Vagina (tissue), 2 donors: ENCODE measurements at regions not wholly inside any gene's neighbourhood (a gene's known extent, or its start where the extent isn't known, plus 50 kb on each side); places are given as distances from the start of the nearest gene placed in this dataset.

Experiments
- DNase-seq, 2 donors: peaks; one replicate each; pipeline ENCODE4 v3.0.0-alpha.2; 2017; ENCODE audit errors: extremely low spot score in 2 of 2
- H3K27ac ChIP-seq: fragments of 200-600 bp; sonication (generic); one replicate; pipeline ENCODE4 v1.5.1; 2019
- H3K27me3 ChIP-seq: fragments of 200-600 bp; sonication (generic); one replicate; pipeline ENCODE4 v1.5.1; 2019
- H3K36me3 ChIP-seq, 2 donors: fragments of 200-600 bp; sonication (generic); one replicate each; pipeline ENCODE4 v1.5.1; 2017 to 2019
- H3K4me1 ChIP-seq: fragments of 200-600 bp; sonication (generic); one replicate; pipeline ENCODE4 v1.5.1; 2019
- H3K4me3 ChIP-seq, 2 donors: fragments of 200-600 bp; sonication (generic); 1 replicate in 1 of 2; 2 replicates in 1 of 2; pipeline ENCODE4 v1.5.1; 2016 to 2019
- H3K9me3 ChIP-seq: fragments of 200-600 bp; sonication (generic); one replicate; pipeline ENCODE4 v1.5.1; 2019
- CTCF ChIP-seq, 3 experiments: fragments of 450-650 bp in 2 of 3; fragments of 200-600 bp in 1 of 3; sonication (generic) in 1 of 3; IDR thresholded peaks; one replicate each; pipeline ENCODE4 v1.5.1; 2017 to 2019; ENCODE audit warnings: antibody characterized with exemption in 3 of 3, mild to moderate bottlenecking in 2 of 3, moderate library complexity in 2 of 3
- POLR2A ChIP-seq, 2 donors: fragments of 450-650 bp; IDR thresholded peaks; one replicate each; pipeline ENCODE4 v1.6.1; 2017; ENCODE audit warnings: antibody characterized with exemption in 2 of 2, mild to moderate bottlenecking in 2 of 2, moderate library complexity in 2 of 2
- POLR2AphosphoS5 ChIP-seq, 2 donors: sonication (generic); formaldehyde crosslinking; IDR thresholded peaks; one replicate each; pipeline ENCODE4 v1.9.0; 2017; ENCODE audit warnings: antibody characterized with exemption in 2 of 2, mild to moderate bottlenecking in 2 of 2, low read depth in 1 of 2; ENCODE audit not compliant: insufficient read depth in 1 of 2
- intact Hi-C: fragments of 100-400 bp; cut with DNase I; formaldehyde crosslinking; loops from one replicate; pipeline ENCODE4 v1.15.1; 2023

- H3K4me3 ChIP-seq, result no peak overlapping the region
- H3K4me1 ChIP-seq, result peaks cover 19% of the 10 kb centered on the region
- no peak for DNase-seq
- no peaks in the 10 kb centered on the region for H3K9me3 ChIP-seq
- no peak for TF ChIP-seq CTCF (IDR thresholded peaks at IDR 0.05)
- H3K27ac ChIP-seq, result peak overlapping the region; percentile 18
- H3K36me3 ChIP-seq, result no peaks in the 10 kb centered on the region
- intact Hi-C loops, result no loop called here
- H3K27me3 ChIP-seq, result no peaks in the 10 kb centered on the region
These were observed 211.9 kb upstream of the PAPPA start for GRCh38 chr9:115941561-115942315.

GRCh38 chr9:115943431-115944165, 210.0 kb upstream of the PAPPA start:
- intact Hi-C loops, result no loop called here
- no peak for DNase-seq
- no peaks in the 10 kb centered on the region for H3K27me3 ChIP-seq

GRCh38 chr9:115944166-115944948, 209.2 kb upstream of the PAPPA start:
- TF ChIP-seq POLR2AphosphoS5 (IDR thresholded peaks at IDR 0.05; ENCODE audit: insufficient read depth in 1 of 2, low read depth in 1 of 2) (peak; percentile 19 to 60), POLR2A (IDR thresholded peaks at IDR 0.05) (no peak)
- intact Hi-C loops, result no loop called here

More at GRCh38 chr9:115943431-115944165, 210.0 kb upstream of the PAPPA start:
- Histone ChIP-seq H3K4me1 (peaks cover 19% of the 10 kb centered on the region), H3K36me3 (no peaks in the 10 kb centered on the region), H3K9me3 (no peaks in the 10 kb centered on the region), H3K4me3 (no peak overlapping the region), H3K27ac (peak overlapping the region; percentile 18)
- TF ChIP-seq POLR2AphosphoS5 (IDR thresholded peaks at IDR 0.05; ENCODE audit: insufficient read depth in 1 of 2, low read depth in 1 of 2), result no peak
- TF ChIP-seq POLR2A (IDR thresholded peaks at IDR 0.05), result no peak
- no peak for TF ChIP-seq CTCF (IDR thresholded peaks at IDR 0.05)

GRCh38 chr9:115945009-115945431, 208.6 kb upstream of the PAPPA start:
- H3K27ac ChIP-seq, result no peak overlapping the region
- peaks cover 19% of the 10 kb centered on the region for H3K4me1 ChIP-seq
- H3K36me3 ChIP-seq, result no peaks in the 10 kb centered on the region
- TF ChIP-seq POLR2AphosphoS5 (IDR thresholded peaks at IDR 0.05; ENCODE audit: insufficient read depth in 1 of 2, low read depth in 1 of 2) (no peak), POLR2A (IDR thresholded peaks at IDR 0.05) (no peak), CTCF (IDR thresholded peaks at IDR 0.05) (no peak)
- intact Hi-C loops, result no loop called here
- no peaks in the 10 kb centered on the region for H3K9me3 ChIP-seq
- no peak for DNase-seq
- H3K4me3 ChIP-seq, result no peak overlapping the region
- H3K27me3 ChIP-seq, result no peaks in the 10 kb centered on the region

More at GRCh38 chr9:115944166-115944948, 209.2 kb upstream of the PAPPA start:
- Histone ChIP-seq H3K4me1 (peaks cover 19% of the 10 kb centered on the region), H3K27ac (peak overlapping the region; percentile 11), H3K9me3 (no peaks in the 10 kb centered on the region), H3K27me3 (no peaks in the 10 kb centered on the region), H3K4me3 (no peak overlapping the region), H3K36me3 (no peaks in the 10 kb centered on the region)
- DNase-seq, result peak in 1 of 2 donors; percentile 98

- no peak for DNase-seq
- Histone ChIP-seq H3K27ac (no peak overlapping the region), H3K4me1 (peaks cover 19% of the 10 kb centered on the region), H3K4me3 (no peak overlapping the region), H3K9me3 (no peaks in the 10 kb centered on the region), H3K27me3 (no peaks in the 10 kb centered on the region), H3K36me3 (no peaks in the 10 kb centered on the region)
- TF ChIP-seq CTCF (IDR thresholded peaks at IDR 0.05), result no peak
- TF ChIP-seq POLR2A (IDR thresholded peaks at IDR 0.05), result no peak
- no peak for TF ChIP-seq POLR2AphosphoS5 (IDR thresholded peaks at IDR 0.05; ENCODE audit: insufficient read depth in 1 of 2, low read depth in 1 of 2)
- intact Hi-C loops, result no loop called here
These were observed 207.1 kb upstream of the PAPPA start for GRCh38 chr9:115946530-115946929.
